H1 (cell line): ENCODE measurements at regions not wholly inside any gene's neighbourhood (a gene's known extent, or its start where the extent isn't known, plus 50 kb on each side); places are given as distances from the start of the nearest gene placed in this dataset.

Source experiments
- KDM4A ChIP-seq: IDR thresholded peaks from one replicate; pipeline ENCODE4 v1.7.1; 2012; ENCODE audit warnings: low read depth, mild to moderate bottlenecking, moderate library complexity, low read length, inconsistent platforms; ENCODE audit not compliant: severe bottlenecking
- SIN3A ChIP-seq, 2 experiments: IDR thresholded peaks in 1 of 2; conservative IDR thresholded peaks in 1 of 2; 2 replicates each; pipeline ENCODE4 v1.6.1; 2011 to 2012; ENCODE audit warnings: low read length in 2 of 2, improper control_type of control experiment in 1 of 2, low read depth in 1 of 2, mild to moderate bottlenecking in 1 of 2
- TEAD4 ChIP-seq: IDR thresholded peaks from 2 replicates; pipeline ENCODE4 v1.6.1; 2012; ENCODE audit warnings: low read depth, low read length, inconsistent platforms, mixed read lengths
- TF ChIP-seq, protein P1 (sequence below), 3 experiments: IDR thresholded peaks; 1 replicate in 2 of 3; 2 replicates in 1 of 3; pipeline versions ENCODE4 v1.5.1 to v1.6.1; 2011; ENCODE audit warnings: low read length in 3 of 3, mild to moderate bottlenecking in 3 of 3, inconsistent platforms in 2 of 3, low read depth in 1 of 3, moderate library complexity in 1 of 3; ENCODE audit not compliant: insufficient read depth in 1 of 3; ENCODE audit errors: control extremely low read depth in 1 of 3
- TF ChIP-seq, protein P2 (sequence below): IDR thresholded peaks from 2 replicates; pipeline ENCODE4 v1.6.1; 2012; ENCODE audit warnings: inconsistent platforms

DNA sequence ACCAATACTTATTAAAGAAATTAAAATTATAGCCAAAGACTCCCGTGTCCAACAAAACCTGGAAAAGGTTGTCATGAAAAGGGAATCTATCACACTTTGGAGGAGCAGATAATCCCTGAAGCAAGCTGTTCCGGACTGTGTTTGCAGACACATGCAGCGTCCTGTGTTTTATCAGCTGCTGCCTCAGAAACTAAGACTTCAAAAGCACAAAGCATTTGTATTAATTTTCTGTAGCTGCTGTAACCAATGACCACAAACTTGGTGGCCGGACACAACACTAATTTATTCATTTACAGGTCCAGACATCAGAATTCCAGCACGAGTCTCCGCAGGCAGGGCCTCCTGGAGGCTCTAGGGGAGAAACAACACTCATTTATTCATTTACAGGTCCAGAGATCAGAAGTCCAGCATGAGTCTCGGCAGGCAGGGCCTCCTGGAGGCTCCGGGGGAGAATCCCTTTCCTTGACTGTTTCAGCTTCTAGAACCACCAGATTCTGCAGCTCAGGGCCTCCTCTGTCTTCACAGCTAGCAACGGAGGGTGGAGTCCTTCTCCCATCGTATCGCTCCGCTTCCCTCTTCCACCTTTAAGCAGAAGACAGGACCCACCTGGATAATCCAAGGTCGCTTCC, 465.3 kb downstream of the BRD1 start (continued):
- TF ChIP-seq SIN3A (conservative IDR thresholded peaks at IDR 0.05 in 1 of 2, IDR thresholded peaks at IDR 0.05 in 1 of 2; ENCODE audit: low read depth in 1 of 2, low read length in 2 of 2) (no peak), TEAD4 (no peak), KDM4A (no peak)
- TF ChIP-seq, protein P1, sequence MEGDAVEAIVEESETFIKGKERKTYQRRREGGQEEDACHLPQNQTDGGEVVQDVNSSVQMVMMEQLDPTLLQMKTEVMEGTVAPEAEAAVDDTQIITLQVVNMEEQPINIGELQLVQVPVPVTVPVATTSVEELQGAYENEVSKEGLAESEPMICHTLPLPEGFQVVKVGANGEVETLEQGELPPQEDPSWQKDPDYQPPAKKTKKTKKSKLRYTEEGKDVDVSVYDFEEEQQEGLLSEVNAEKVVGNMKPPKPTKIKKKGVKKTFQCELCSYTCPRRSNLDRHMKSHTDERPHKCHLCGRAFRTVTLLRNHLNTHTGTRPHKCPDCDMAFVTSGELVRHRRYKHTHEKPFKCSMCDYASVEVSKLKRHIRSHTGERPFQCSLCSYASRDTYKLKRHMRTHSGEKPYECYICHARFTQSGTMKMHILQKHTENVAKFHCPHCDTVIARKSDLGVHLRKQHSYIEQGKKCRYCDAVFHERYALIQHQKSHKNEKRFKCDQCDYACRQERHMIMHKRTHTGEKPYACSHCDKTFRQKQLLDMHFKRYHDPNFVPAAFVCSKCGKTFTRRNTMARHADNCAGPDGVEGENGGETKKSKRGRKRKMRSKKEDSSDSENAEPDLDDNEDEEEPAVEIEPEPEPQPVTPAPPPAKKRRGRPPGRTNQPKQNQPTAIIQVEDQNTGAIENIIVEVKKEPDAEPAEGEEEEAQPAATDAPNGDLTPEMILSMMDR (IDR thresholded peaks at IDR 0.05; ENCODE audit: control extremely low read depth in 1 of 3, insufficient read depth in 1 of 3, low read depth in 1 of 3, low read length in 3 of 3) = no peak
- TF ChIP-seq, protein P2, sequence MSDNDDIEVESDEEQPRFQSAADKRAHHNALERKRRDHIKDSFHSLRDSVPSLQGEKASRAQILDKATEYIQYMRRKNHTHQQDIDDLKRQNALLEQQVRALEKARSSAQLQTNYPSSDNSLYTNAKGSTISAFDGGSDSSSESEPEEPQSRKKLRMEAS = no peak
